Esophagus muscularis mucosa (tissue), 4 donors: ENCODE measurements at regions not wholly inside any gene's neighbourhood (a gene's known extent, or its start where the extent isn't known, plus 50 kb on each side); places are given as distances from the start of the nearest gene placed in this dataset.

Source experiments
- CTCF ChIP-seq, 3 experiments: fragments of 200-600 bp in 2 of 3; fragments of 450-650 bp in 1 of 3; sonication (generic) in 2 of 3; IDR thresholded peaks; one replicate each; pipeline ENCODE4 v1.5.1; 2017 to 2019; ENCODE audit warnings: antibody characterized with exemption in 3 of 3, mild to moderate bottlenecking in 2 of 3, moderate library complexity in 1 of 3
- EP300 ChIP-seq: sonication (generic); formaldehyde crosslinking; IDR thresholded peaks from one replicate; pipeline ENCODE4 v1.6.1; 2017; ENCODE audit warnings: antibody characterized with exemption
- POLR2A ChIP-seq: fragments of 450-650 bp; IDR thresholded peaks from one replicate; pipeline ENCODE4 v1.6.1; 2017; ENCODE audit warnings: antibody characterized with exemption, moderate library complexity, mild to moderate bottlenecking, low read depth
- POLR2AphosphoS5 ChIP-seq, 2 donors: sonication (generic); formaldehyde crosslinking; IDR thresholded peaks; one replicate each; pipeline ENCODE4 v1.6.1; 2017; ENCODE audit warnings: antibody characterized with exemption in 2 of 2

GRCh38 chr10:42950606-42951485 lies 126.0 kb upstream of the RET start:
- TF ChIP-seq POLR2AphosphoS5 (IDR thresholded peaks at IDR 0.05) (no peak), EP300 (no peak), POLR2A (no peak), CTCF (IDR thresholded peaks at IDR 0.05) (no peak)
